ENCODE measurements at regions not wholly inside any gene's neighbourhood (a gene's known extent, or its start where the extent isn't known, plus 50 kb on each side); places are given as distances from the start of the nearest gene placed in this dataset.

DNA sequence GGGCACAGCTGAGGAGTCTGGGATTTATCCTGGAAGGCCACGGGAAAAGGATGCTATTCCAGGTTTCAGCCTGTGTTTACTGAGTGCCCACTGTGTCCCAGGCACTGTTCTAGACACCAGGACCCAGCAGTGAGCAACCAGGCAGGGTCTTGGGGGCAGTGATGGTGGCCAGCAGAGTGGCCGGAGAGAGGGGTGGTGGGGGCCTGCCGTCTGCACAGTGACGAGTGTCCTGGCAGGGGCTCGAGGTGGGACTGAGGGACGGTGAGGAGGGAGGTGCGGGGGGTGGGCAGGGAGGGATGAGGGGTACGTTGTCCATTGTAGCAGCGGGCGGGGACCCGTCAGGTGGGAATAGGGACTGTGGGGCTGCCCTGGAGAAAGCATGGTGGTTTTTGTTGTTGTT is 66.3 kb upstream of the CIBAR2 start:
- no peak for FAIRE-seq
- DNase-seq (ENCODE audit: insufficient read length, low spot score), result no peak
- no peak for TF ChIP-seq POLR2A (IDR thresholded peaks at IDR 0.05; ENCODE audit: low read depth, low read length)

DNA sequence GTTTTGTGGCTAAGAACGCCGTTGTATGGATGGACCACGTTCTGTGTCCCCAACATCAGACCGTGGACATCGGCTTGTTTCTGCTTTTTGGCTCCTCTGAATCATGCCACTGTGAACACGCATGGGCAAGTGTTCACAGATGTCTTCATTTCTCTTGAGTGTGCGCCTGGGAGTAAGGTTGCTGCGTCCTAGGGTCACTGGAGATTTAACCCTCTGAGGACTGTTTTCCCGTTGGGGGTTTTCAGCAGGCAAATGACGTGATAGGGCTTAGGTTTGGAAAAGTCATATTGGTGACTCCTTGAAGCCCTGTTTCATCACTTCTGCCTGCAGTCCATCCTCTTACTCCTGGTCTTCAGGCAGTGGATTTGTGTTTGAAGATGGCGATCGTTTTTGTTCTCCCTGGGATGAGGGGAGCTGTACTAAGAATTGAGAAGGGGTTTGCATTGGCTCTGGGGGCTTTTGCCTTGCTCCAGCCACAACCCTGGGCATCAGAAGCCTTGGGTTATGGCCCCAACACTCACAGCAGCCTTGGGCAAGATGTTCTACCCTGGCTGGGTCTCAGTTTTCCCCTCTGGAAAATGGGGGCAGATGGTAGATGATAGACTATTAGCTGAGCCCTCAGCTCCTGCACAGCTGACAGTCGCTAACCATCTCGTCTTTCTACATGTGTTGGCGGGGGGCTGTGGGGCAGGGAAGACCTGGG is 67.2 kb upstream of the CIBAR2 start:
- no peak for FAIRE-seq
- TF ChIP-seq POLR2A (IDR thresholded peaks at IDR 0.05; ENCODE audit: low read depth, low read length), result no peak
- no peak for DNase-seq (ENCODE audit: insufficient read length, low spot score)

DNA sequence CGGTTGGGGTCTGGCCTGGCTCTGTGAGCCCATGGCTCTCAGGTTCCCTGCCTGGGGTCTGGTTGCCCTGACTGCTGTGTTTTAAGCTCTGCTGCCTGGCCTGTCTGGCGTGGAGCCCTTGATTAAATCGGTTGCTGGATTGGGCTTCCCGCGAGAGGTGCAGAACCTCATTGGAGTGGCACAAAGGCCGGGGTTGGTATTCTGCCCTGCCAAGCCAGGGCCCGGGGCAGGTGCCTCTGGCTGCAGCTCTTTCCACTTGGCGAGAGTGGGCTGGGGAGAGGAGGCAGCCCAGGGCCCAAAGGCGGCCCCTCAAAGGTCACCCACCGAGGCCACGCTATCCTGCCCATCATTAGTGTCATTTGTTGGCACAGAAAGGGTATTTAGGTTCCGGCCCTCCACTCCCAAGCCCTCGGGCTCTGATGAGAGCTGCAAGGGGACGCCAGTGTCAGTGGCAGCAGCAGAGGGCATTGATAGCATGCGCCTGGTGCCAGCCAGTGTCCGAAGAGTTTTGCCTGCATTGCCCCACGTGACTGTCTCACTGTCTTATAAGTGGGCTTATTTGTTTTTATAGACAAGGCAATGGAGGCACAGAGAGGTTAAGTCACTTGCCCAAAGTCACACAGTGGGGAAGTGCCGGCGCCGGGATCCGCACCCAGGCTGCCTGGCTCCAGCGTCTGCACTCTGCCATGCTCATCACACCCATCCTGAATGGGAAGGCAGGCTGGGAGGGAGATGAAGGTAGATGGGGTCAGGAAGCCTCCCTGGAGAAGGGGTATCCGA is 68.0 kb upstream of the CIBAR2 start:
- DNase-seq (ENCODE audit: insufficient read length, low spot score), result no peak
- no peak for TF ChIP-seq POLR2A (IDR thresholded peaks at IDR 0.05; ENCODE audit: low read depth, low read length)
- no peak for FAIRE-seq

DNA sequence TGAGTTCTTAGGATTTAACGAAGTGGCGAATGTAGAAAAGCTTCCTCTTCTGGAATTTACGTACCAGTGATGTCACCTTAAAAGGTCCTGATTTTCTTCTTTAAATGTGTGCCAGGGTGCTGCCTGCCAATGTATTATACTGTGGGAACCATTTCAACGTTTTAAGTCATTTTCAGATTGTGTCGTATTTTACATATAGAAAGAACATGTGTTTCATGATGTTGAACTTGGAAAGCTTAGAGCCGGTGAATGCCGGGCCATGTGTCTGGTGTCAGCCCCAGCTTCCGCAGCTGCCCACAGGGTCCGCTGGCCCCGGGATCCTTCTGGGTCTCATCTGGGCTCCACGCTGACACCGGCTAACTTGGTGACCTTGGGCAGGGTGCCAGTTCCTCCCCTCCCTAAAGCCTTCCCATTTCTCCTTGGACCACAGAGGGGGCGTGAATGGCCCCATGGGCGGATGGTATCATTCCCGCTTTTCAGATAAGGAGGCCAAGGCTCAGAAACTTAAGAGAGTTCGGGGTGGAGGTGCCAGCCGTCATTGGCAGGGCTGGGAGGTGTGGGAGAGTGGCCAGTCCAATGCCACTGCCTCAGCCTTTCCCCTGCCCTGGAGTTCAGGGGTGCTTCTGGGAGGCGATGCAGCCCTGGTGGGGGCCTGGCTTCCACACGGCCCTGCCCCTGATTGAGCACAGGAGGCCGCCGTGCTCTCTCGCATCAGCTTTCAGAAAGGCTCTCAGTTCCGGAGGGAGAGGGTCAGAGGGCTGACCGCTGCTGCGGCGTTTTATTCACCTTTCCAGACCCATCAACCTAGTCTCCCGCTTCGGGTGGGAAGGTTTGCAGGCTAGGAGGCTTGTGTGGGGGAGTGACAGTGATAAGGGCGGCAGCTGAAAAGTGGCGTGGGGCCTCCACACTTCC is 68.8 kb upstream of the CIBAR2 start:
- FAIRE-seq (no peak), DNase-seq (ENCODE audit: insufficient read length, low spot score) (no peak)
- TF ChIP-seq POLR2A (IDR thresholded peaks at IDR 0.05; ENCODE audit: low read depth, low read length), result no peak

DNA sequence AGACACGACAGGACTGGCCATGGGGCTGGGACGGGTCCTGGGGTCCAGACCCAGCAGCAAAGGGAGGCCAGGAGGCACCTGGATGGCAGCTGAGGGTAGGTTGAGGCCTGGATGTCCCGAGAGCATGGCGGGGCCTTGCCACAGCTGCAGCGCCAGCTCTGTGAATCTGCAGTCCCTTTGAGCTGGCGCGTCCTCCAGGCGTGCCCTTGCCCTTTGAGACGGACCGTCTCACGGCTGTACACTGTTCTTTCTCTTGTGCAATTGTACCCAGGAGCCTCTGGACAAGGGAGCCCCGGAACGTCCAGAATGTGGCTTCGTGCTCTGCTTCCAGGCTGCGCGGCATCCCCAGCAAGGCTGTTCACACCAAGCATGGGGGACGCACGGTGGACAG is 69.5 kb upstream of the CIBAR2 start:
- no peak for TF ChIP-seq POLR2A (IDR thresholded peaks at IDR 0.05; ENCODE audit: low read depth, low read length)
- no peak for FAIRE-seq

DNA sequence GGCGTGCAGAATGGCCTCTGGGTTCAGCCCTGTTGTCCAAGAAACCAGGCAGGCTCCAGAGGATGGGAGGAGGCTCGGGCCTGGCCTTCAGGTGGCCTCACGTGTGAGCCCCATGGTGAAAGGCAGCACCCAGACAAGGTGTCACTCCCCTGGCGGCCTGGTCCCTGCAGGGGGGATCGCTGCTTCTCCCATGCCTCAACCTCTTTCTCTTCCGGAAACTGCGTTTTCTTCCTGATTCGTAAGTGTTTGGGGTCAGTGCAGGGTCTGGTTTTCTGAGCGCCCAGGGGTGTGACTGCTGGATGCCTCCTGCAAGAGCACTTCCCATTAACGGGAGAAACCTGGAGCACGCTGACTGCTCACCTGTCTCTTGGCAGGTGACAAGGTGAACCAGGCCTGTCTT is 70.0 kb upstream of the CIBAR2 start:
- no peak for TF ChIP-seq POLR2A (IDR thresholded peaks at IDR 0.05; ENCODE audit: low read depth, low read length)
- DNase-seq (ENCODE audit: insufficient read length, low spot score) (no peak), FAIRE-seq (no peak)

More for the DNA sequence above, 69.5 kb upstream of the CIBAR2 start:
- DNase-seq (ENCODE audit: insufficient read length, low spot score), result no peak

DNA sequence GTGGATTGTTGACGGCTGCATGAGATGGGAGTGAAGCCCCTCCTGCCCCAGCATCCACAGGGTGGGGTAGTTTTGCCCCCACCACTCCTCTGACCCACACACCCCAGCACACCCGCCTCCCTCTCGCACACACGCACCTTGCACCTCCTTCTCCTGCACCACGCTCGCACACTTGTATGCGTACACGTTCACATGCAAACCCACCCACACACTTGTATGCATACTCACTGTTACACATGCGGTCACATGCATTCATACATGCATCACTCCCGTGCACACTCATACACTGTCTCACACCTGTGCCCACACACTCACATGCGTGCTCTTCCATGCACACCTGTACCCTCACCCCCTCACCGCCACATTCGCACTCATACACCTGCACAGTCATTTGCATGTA is 70.5 kb upstream of the CIBAR2 start:
- FAIRE-seq, result no peak
- DNase-seq (ENCODE audit: insufficient read length, low spot score), result no peak
- no peak for TF ChIP-seq POLR2A (IDR thresholded peaks at IDR 0.05; ENCODE audit: low read depth, low read length)

DNA sequence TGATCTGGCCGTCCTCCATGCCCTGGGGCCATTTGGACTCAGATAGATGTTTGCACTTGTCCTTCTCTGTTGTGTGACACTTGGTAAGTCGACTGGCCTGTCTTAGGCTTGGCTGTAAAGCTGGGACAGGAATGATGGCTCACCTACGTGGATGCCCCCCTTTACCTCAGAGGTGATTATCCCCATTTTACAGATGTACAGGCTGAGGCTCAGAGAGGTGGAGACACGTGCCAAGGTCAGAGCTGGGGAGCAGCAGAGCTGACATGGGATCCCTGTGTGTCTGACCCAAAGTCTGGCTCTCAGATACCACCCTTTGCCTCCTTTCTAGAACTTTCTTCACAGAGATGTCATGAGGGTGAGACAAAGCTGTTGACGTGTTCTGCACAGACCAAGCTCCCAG is 71.3 kb upstream of the CIBAR2 start:
- FAIRE-seq (no peak), DNase-seq (ENCODE audit: insufficient read length, low spot score) (no peak)
- no peak for TF ChIP-seq POLR2A (IDR thresholded peaks at IDR 0.05; ENCODE audit: low read depth, low read length)

DNA sequence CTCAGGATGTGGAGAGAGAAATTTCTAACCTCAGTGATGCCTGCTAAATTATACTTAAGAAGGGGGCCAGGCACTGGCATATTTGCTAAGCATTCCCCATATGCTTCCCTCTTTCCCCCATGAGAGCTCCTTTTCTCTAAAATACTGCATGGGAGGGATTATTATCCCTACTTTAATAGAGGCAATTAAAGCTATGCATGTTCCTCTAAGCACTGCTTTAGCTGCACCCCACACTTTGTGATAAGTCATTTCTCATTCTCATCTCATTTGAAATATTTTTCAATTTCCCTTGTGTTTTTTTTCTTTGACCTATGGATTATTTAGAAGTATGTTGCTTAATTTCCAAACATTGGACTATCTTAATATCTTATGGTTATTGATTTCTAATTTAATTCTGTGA is 72.1 kb upstream of the CIBAR2 start:
- no peak for DNase-seq (ENCODE audit: insufficient read length, low spot score)
- TF ChIP-seq POLR2A (IDR thresholded peaks at IDR 0.05; ENCODE audit: low read depth, low read length), result no peak
- no peak for FAIRE-seq

DNA sequence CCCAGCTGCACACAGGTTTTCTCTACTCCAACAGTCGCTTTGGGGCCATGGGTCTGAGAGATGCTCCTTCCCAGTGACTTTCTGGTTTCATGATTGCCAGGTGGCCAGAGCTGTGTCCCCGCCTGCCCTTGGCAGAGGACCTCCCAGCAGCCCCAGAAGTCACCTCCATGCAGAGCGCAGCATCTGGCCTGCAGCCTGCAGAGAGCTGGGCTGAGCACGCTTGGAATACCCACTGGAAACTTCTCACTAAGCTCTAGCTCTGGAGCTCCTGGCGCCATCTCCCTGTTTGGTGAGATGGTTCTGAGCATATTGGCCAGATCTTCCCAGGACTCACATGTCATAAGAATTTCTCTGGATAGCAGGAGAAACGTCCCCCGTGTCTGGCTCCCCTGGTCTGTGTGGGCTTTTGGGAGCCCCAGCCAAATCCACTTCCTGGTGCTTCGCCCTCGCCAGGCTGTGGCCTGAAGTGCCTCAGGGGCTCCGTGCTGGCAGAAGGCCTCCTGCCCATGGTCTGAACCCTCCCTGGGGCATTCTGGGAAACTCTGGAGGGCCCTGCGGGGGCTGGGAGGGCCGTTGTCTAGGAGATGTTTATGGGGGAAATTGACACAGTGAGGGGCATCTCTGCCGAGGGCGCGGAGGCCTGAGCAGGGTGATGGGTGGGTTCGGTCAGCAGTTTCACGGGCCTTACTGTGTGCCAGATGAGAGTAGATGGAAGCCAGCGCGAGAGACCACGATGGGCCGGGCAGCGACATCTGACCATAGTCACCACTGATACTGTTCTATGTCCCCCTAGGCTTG is 73.2 kb upstream of the CIBAR2 start:
- TF ChIP-seq POLR2A (IDR thresholded peaks at IDR 0.05; ENCODE audit: low read depth, low read length), result no peak
- FAIRE-seq (no peak), DNase-seq (ENCODE audit: insufficient read length, low spot score) (no peak)

DNA sequence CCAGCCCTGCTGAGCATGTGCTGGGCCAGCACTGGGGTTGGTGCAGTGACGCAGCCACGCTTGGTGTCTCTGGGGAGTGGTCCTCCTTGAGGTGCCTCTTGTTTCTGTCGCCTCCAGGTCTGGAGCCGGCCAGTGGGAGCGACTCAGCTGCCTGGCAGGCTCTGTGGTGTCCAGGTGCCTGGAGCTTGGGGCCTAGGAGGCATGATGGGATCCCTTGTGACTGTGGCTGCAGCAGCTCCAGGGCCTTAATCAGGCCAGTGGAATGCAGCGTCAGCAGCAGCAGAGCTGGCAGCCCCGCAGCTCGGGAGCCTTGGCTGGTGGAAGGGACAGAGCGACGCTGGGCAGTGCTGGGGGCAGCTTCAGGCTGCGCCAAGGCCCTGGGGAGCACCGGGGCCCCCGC is 74.7 kb upstream of the CIBAR2 start:
- FAIRE-seq, result no peak
- DNase-seq (ENCODE audit: insufficient read length, low spot score), result peak; percentile 77
- no peak for TF ChIP-seq POLR2A (IDR thresholded peaks at IDR 0.05; ENCODE audit: low read depth, low read length)

DNA sequence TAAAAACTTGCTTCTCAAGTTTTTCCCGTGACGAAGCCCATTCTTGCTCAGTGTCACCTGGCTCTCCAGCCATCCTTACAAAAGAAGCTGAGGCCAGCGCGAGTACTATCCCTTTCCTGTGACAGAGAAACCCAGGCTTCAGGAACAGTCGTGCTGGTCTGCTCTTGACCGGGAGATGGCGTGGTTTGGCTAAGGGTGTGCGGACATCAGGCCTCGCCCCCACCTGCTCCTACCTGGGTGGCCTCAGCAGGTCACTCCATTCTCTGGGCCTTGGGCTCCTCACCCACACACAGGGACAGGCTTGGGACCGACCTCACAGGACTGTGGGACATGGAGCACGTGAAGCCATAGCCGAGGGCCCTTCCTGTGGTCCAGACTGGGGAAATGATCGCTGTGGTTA is 75.2 kb upstream of the CIBAR2 start:
- DNase-seq (ENCODE audit: insufficient read length, low spot score) (no peak), FAIRE-seq (no peak)
- no peak for TF ChIP-seq POLR2A (IDR thresholded peaks at IDR 0.05; ENCODE audit: low read depth, low read length)

DNA sequence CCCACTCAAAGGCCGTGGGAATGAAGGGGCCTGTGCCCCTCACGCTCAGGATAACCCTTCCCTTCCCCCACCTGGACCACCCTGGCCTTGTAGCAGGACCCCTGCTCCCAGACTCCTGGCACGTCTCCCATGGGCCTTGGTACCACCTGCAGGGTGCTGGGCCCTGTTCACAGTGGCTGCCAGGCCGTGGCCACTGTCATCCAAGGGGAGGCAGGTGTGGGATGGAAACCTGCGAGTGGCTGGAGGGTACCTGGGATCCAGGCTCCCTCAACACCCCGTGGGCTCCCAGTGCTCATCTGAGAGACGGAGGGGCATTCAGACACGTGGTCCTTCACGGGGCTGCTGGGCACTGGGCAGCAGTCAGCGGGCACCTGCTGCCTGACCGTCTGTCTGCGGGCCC is 75.6 kb upstream of the CIBAR2 start:
- FAIRE-seq, result no peak
- DNase-seq (ENCODE audit: insufficient read length, low spot score), result no peak

More for the DNA sequence above, 75.6 kb upstream of the CIBAR2 start:
- TF ChIP-seq POLR2A (IDR thresholded peaks at IDR 0.05; ENCODE audit: low read depth, low read length), result no peak
